ENCODE measurements at regions not wholly inside any gene's neighbourhood (a gene's known extent, or its start where the extent isn't known, plus 50 kb on each side); places are given as distances from the start of the nearest gene placed in this dataset.

DNA sequence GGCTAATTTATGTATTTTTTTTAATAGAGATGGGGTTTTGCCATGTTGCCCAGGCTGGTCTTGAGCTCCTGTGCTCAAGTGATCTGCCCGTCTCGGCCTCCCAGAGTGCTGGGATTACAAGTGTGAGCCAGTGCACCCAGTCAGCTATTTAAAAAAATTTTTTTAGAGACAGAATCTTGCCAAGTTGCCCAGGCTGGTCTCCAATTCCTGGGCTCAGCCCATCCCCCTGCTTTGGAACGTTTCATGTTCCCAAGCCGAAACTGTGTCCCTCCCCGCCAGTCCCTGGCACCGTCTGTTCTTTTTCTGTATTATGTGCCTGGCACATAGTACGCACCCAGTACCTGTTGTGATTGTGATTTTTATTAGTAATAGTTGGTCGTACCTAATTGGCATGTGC, 63.1 kb upstream of the MGAT5 start:
- Mint-ChIP-seq H3K9me3 (peaks cover 6% of the 10 kb centered on the region), H3K27ac (ENCODE audit: unreplicated experiment) (no peak overlapping the region), H3K4me3 (no peak overlapping the region), H3K4me1 (no peaks in the 10 kb centered on the region), H3K27me3 (ENCODE audit: low read depth) (no peaks in the 10 kb centered on the region), H3K36me3 (ENCODE audit: low read depth) (peaks cover 7% of the 10 kb centered on the region)
- DNase-seq (ENCODE audit: low read depth, low spot score): no peak
- TF ChIP-seq, protein P1, sequence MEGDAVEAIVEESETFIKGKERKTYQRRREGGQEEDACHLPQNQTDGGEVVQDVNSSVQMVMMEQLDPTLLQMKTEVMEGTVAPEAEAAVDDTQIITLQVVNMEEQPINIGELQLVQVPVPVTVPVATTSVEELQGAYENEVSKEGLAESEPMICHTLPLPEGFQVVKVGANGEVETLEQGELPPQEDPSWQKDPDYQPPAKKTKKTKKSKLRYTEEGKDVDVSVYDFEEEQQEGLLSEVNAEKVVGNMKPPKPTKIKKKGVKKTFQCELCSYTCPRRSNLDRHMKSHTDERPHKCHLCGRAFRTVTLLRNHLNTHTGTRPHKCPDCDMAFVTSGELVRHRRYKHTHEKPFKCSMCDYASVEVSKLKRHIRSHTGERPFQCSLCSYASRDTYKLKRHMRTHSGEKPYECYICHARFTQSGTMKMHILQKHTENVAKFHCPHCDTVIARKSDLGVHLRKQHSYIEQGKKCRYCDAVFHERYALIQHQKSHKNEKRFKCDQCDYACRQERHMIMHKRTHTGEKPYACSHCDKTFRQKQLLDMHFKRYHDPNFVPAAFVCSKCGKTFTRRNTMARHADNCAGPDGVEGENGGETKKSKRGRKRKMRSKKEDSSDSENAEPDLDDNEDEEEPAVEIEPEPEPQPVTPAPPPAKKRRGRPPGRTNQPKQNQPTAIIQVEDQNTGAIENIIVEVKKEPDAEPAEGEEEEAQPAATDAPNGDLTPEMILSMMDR (conservative IDR thresholded peaks at IDR 0.05): no peak

DNA sequence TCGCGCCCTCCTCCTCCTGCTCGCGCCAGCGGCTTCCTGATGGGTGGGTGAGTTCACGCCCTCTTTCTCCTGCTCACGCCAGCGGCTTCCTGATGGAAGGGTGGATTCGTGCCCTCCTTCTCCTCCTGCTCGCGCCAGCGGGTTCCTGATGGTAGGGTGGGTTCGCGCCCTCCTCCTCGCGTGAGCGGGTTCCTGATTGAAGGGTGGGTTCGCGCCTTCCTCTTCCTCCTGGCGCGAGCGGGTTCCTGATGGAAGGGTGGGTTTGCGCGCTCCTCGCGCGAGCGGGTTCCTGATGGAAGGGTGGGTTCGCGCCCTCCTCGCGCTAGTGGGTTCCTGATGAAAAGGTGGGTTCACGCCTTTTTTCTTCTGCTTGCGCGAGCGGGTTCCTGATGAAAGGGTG, 62.0 kb upstream of the MGAT5 start:
- H3K27ac Mint-ChIP-seq (ENCODE audit: unreplicated experiment): no peak overlapping the region
- no peaks in the 10 kb centered on the region for H3K4me1 Mint-ChIP-seq

DNA sequence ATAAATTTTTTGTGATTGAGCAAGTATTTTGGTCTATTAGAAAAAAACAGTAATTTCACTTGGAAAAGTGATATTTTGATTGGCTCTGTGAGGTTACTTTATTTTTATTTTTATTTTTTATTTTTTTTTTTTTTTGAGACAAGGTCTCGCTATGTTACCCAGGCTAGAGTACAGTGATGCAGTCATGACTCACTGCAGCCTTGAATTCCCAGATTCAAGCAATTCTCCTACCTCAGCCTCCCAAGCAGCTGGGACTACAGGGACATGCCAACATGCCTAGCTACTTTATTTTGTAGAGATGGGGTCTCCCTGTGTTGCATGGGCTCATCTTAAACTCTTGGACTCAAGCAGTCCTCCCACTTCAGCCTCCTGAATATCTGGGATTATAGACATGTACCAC, 60.9 kb upstream of the MGAT5 start:
- no peak overlapping the region for H3K4me3 Mint-ChIP-seq
- peaks cover 7% of the 10 kb centered on the region for H3K36me3 Mint-ChIP-seq (ENCODE audit: low read depth)
- no peaks in the 10 kb centered on the region for H3K4me1 Mint-ChIP-seq
- no peaks in the 10 kb centered on the region for H3K27me3 Mint-ChIP-seq (ENCODE audit: low read depth)
- no peak overlapping the region for H3K27ac Mint-ChIP-seq (ENCODE audit: unreplicated experiment)
- TF ChIP-seq, protein P1 (conservative IDR thresholded peaks at IDR 0.05): no peak
- DNase-seq (ENCODE audit: low read depth, low spot score): no peak
- H3K9me3 Mint-ChIP-seq: peaks cover 6% of the 10 kb centered on the region

More for the DNA sequence above, 62.0 kb upstream of the MGAT5 start:
- TF ChIP-seq, protein P1 (conservative IDR thresholded peaks at IDR 0.05): no peak
- Mint-ChIP-seq H3K9me3 (peaks cover 6% of the 10 kb centered on the region), H3K4me3 (no peak overlapping the region), H3K27me3 (ENCODE audit: low read depth) (no peaks in the 10 kb centered on the region), H3K36me3 (ENCODE audit: low read depth) (peaks cover 7% of the 10 kb centered on the region)
- no peak for DNase-seq (ENCODE audit: low read depth, low spot score)

DNA sequence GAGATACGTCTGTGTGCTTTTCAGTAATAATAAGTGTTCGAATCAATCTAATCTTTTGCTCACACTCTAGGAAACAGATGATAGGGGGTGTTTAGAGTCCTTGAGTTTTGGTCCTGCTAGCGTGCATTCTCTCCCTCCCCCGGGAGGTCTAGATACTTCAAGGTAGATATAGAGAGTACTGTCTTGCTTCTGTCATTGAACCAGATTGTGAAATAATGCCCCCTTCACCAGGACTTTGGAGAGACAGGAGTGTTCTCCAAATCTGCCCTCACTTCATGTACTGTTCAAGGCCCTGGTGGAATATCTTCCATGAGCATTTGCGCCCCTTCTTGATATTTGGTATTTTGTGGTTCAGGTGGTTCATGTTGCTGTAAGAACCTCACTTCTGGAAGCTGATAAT, 59.4 kb upstream of the MGAT5 start:
- Mint-ChIP-seq H3K27me3 (ENCODE audit: low read depth) (no peaks in the 10 kb centered on the region), H3K9me3 (peaks cover 4% of the 10 kb centered on the region), H3K4me3 (no peak overlapping the region), H3K4me1 (no peaks in the 10 kb centered on the region), H3K36me3 (ENCODE audit: low read depth) (peaks cover 7% of the 10 kb centered on the region), H3K27ac (ENCODE audit: unreplicated experiment) (no peak overlapping the region)
- TF ChIP-seq, protein P1 (conservative IDR thresholded peaks at IDR 0.05): no peak
- no peak for DNase-seq (ENCODE audit: low read depth, low spot score)

DNA sequence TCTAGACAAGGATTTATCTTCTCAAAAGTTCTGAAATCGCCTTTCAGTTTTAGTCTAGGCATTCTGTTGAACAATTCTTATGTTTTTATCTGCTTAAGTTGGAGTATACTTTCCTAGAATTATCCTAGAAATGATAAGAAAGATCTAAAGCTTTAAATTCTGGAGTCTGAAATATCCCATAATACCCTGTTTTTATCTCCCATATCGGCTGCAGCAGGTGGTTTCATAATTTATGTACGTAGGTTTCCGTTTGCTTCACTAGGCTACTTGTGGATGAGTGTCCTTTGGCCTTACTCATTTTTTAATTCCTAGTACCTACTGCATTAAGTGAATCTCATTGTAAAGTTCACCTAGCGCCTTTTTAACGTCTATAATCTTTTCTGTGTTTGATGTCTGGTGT, 58.5 kb upstream of the MGAT5 start:
- H3K9me3 Mint-ChIP-seq: peaks cover 2% of the 10 kb centered on the region
- peaks cover 4% of the 10 kb centered on the region for H3K36me3 Mint-ChIP-seq (ENCODE audit: low read depth)
- no peak overlapping the region for H3K4me3 Mint-ChIP-seq
- H3K4me1 Mint-ChIP-seq: no peaks in the 10 kb centered on the region
- no peaks in the 10 kb centered on the region for H3K27me3 Mint-ChIP-seq (ENCODE audit: low read depth)
- no peak overlapping the region for H3K27ac Mint-ChIP-seq (ENCODE audit: unreplicated experiment)
- TF ChIP-seq, protein P1 (conservative IDR thresholded peaks at IDR 0.05): no peak
- no peak for DNase-seq (ENCODE audit: low read depth, low spot score)

DNA sequence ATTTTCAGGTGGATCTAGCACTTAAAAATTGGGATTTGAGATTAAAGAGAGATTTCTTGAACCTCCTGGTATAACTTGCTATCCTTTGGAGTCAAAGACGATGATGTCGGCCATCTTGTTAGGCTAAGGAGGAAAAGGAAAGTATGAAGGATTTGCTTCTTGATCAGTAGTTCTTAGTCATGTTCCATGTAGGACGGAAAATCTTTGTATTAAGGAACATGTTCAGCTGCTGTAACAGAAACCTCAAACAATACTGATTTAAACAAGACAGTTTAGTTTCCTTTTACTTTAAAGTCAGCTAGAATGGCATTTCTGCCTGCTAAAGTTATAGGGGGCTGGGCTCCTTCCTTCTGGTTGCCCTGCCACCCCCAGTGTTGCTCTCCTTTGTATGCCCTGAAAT, 56.4 kb upstream of the MGAT5 start:
- H3K27me3 Mint-ChIP-seq (ENCODE audit: low read depth): no peaks in the 10 kb centered on the region

More for the DNA sequence above, 56.4 kb upstream of the MGAT5 start:
- Mint-ChIP-seq H3K4me1 (peaks cover 6% of the 10 kb centered on the region), H3K27ac (ENCODE audit: unreplicated experiment) (no peak overlapping the region), H3K4me3 (no peak overlapping the region), H3K9me3 (no peaks in the 10 kb centered on the region), H3K36me3 (ENCODE audit: low read depth) (no peaks in the 10 kb centered on the region)
- DNase-seq (ENCODE audit: low read depth, low spot score): no peak
- TF ChIP-seq, protein P1 (conservative IDR thresholded peaks at IDR 0.05): no peak

All from neural crest cell (in vitro differentiated cells).